Tibial nerve (tissue), 4 donors: ENCODE measurements at regions not wholly inside any gene's neighbourhood (a gene's known extent, or its start where the extent isn't known, plus 50 kb on each side); places are given as distances from the start of the nearest gene placed in this dataset.

Experiments
- DNase-seq, 2 donors: peaks; one replicate each; pipeline ENCODE4 v3.0.0-alpha.2; 2019; ENCODE audit warnings: low spot score in 2 of 2
- H3K27ac ChIP-seq, 4 donors: fragments of 200-600 bp; sonication (generic) in 3 of 4; one replicate each; pipeline ENCODE4 v1.5.1; 2017 to 2019; ENCODE audit warnings: mild to moderate bottlenecking in 1 of 4
- H3K27me3 ChIP-seq, 2 donors: fragments of 200-600 bp; sonication (generic) in 1 of 2; one replicate each; pipeline versions ENCODE4 v1.5.1 to v1.6.0; 2017 to 2019
- H3K36me3 ChIP-seq, 3 donors: fragments of 200-600 bp; sonication (generic); one replicate each; pipeline ENCODE4 v1.5.1; 2018 to 2019
- H3K4me1 ChIP-seq, 4 donors: fragments of 200-600 bp; sonication (generic) in 3 of 4; one replicate each; pipeline ENCODE4 v1.5.1; 2017 to 2019
- H3K4me3 ChIP-seq, 4 donors: fragments of 200-600 bp; sonication (generic) in 3 of 4; one replicate each; pipeline ENCODE4 v1.5.1; 2017 to 2019; ENCODE audit warnings: mild to moderate bottlenecking in 1 of 4, moderate library complexity in 1 of 4
- H3K9me3 ChIP-seq, 4 donors: fragments of 200-600 bp; sonication (generic) in 3 of 4; one replicate each; pipeline ENCODE4 v1.5.1; 2017 to 2019
- EP300 ChIP-seq, 2 donors: sonication (generic); formaldehyde crosslinking; IDR thresholded peaks; one replicate each; pipeline ENCODE4 v1.6.1; 2017; ENCODE audit warnings: antibody characterized with exemption in 2 of 2, mild to moderate bottlenecking in 1 of 2
- POLR2A ChIP-seq, 2 donors: fragments of 450-650 bp; IDR thresholded peaks; one replicate each; pipeline ENCODE4 v1.6.1; 2017; ENCODE audit warnings: antibody characterized with exemption in 2 of 2, mild to moderate bottlenecking in 2 of 2, moderate library complexity in 2 of 2
- WGBS, 2 donors: methylation state at CpG; one replicate each; pipeline ENCODE4 v1.1.5; 2018; 5-methylcytosine and 5-hydroxymethylcytosine counted together
- TF ChIP-seq, protein P1 (sequence below), 5 experiments: fragments of 200-600 bp in 3 of 5; fragments of 450-650 bp in 2 of 5; sonication (generic) in 3 of 5; IDR thresholded peaks; one replicate each; pipeline ENCODE4 v1.5.1; 2016 to 2019; ENCODE audit warnings: antibody characterized with exemption in 5 of 5, mild to moderate bottlenecking in 3 of 5, moderate library complexity in 2 of 5

GRCh38 chr1:190906206-190906725, 428.6 kb upstream of the BRINP3 start:
- no peaks in the 10 kb centered on the region for H3K4me1 ChIP-seq
- no peak for TF ChIP-seq POLR2A (IDR thresholded peaks at IDR 0.05)
- TF ChIP-seq EP300 (IDR thresholded peaks at IDR 0.05) = no peak
- TF ChIP-seq, protein P1, sequence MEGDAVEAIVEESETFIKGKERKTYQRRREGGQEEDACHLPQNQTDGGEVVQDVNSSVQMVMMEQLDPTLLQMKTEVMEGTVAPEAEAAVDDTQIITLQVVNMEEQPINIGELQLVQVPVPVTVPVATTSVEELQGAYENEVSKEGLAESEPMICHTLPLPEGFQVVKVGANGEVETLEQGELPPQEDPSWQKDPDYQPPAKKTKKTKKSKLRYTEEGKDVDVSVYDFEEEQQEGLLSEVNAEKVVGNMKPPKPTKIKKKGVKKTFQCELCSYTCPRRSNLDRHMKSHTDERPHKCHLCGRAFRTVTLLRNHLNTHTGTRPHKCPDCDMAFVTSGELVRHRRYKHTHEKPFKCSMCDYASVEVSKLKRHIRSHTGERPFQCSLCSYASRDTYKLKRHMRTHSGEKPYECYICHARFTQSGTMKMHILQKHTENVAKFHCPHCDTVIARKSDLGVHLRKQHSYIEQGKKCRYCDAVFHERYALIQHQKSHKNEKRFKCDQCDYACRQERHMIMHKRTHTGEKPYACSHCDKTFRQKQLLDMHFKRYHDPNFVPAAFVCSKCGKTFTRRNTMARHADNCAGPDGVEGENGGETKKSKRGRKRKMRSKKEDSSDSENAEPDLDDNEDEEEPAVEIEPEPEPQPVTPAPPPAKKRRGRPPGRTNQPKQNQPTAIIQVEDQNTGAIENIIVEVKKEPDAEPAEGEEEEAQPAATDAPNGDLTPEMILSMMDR (IDR thresholded peaks at IDR 0.05) = no peak
- no peak overlapping the region for H3K4me3 ChIP-seq
- 59 to 68% methylated on average over 1 of the region's 1 CpG for WGBS, 2 donors
- H3K9me3 ChIP-seq = no peaks in the 10 kb centered on the region
- no peak for DNase-seq
- no peaks in the 10 kb centered on the region for H3K36me3 ChIP-seq
- H3K27me3 ChIP-seq = no peaks in the 10 kb centered on the region
- no peak overlapping the region for H3K27ac ChIP-seq

GRCh38 chr1:190908246-190908645, 430.6 kb upstream of the BRINP3 start:
- Histone ChIP-seq H3K4me1 (no peaks in the 10 kb centered on the region), H3K27ac (no peak overlapping the region), H3K36me3 (no peaks in the 10 kb centered on the region), H3K9me3 (no peaks in the 10 kb centered on the region), H3K27me3 (no peaks in the 10 kb centered on the region), H3K4me3 (no peak overlapping the region)
- TF ChIP-seq, protein P1 (IDR thresholded peaks at IDR 0.05) = no peak
- TF ChIP-seq EP300 (IDR thresholded peaks at IDR 0.05) = no peak
- no peak for TF ChIP-seq POLR2A (IDR thresholded peaks at IDR 0.05)
- WGBS, 2 donors = 94 to 96% methylated on average over 1 of the region's 1 CpG
- no peak for DNase-seq

DNA sequence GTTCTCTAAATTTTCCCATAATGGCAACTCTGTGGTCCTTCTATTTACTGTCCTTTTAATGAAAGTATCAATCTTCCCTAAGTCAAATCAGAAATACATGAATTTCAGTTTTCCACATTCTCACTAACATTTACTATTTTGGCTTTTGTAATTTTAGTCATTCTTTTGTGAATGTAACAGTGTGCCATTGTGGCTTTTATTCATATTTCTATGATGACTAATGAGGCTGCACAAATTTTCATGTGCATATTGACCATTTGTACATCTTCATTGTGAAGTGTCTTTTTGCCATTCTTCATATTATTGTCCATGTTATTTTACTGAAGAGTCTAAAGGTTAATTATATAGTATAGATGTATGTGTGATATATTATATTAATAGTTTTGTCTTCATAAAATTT, 431.0 kb upstream of the BRINP3 start:
- Histone ChIP-seq H3K4me3 (no peak overlapping the region), H3K27me3 (no peaks in the 10 kb centered on the region), H3K27ac (no peak overlapping the region), H3K4me1 (no peaks in the 10 kb centered on the region), H3K9me3 (no peaks in the 10 kb centered on the region), H3K36me3 (no peaks in the 10 kb centered on the region)
- DNase-seq = no peak
- TF ChIP-seq, protein P1 (IDR thresholded peaks at IDR 0.05) = no peak
- TF ChIP-seq EP300 (IDR thresholded peaks at IDR 0.05) = no peak
- TF ChIP-seq POLR2A (IDR thresholded peaks at IDR 0.05) = no peak

DNA sequence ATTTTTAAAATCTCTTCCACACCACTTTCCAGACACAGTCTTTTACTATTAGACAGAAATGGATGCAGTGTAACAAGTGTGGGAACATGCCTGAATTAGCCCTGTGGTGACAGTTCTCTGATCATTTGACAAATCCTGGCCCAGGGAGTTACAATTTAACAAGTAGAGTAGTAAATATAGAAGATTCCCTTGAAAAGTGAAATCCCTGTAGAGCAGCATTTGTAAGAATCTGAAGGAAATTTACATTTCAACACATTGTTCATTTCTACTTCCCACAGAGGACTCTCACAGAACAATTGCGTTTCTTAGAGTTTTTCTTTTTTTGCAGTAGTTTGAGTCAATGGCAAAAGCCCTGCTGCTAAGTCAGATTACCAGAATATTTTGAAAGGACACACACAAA, 458.3 kb upstream of the BRINP3 start:
- no peaks in the 10 kb centered on the region for H3K9me3 ChIP-seq

GRCh38 chr1:190936337-190936736, 458.7 kb upstream of the BRINP3 start:
- no peaks in the 10 kb centered on the region for H3K4me1 ChIP-seq
- no peaks in the 10 kb centered on the region for H3K27me3 ChIP-seq
- no peak for TF ChIP-seq POLR2A (IDR thresholded peaks at IDR 0.05)
- TF ChIP-seq, protein P1 (IDR thresholded peaks at IDR 0.05) = no peak
- no peak for TF ChIP-seq EP300 (IDR thresholded peaks at IDR 0.05)
- no peak overlapping the region for H3K27ac ChIP-seq
- H3K36me3 ChIP-seq = no peaks in the 10 kb centered on the region
- H3K4me3 ChIP-seq = no peak overlapping the region
- no peaks in the 10 kb centered on the region for H3K9me3 ChIP-seq
- WGBS, 2 donors = 43 to 44% methylated on average over 1 of the region's 1 CpG
- no peak for DNase-seq

More for the DNA sequence above, 458.3 kb upstream of the BRINP3 start:
- no peak for TF ChIP-seq POLR2A (IDR thresholded peaks at IDR 0.05)
- TF ChIP-seq, protein P1 (IDR thresholded peaks at IDR 0.05) = no peak
- no peak for TF ChIP-seq EP300 (IDR thresholded peaks at IDR 0.05)
- no peak overlapping the region for H3K27ac ChIP-seq
- H3K4me3 ChIP-seq = no peak overlapping the region
- DNase-seq = no peak
- H3K27me3 ChIP-seq = no peaks in the 10 kb centered on the region
- WGBS, 2 donors = 21 to 29% methylated on average over 1 of the region's 1 CpG
- H3K4me1 ChIP-seq = no peaks in the 10 kb centered on the region
- H3K36me3 ChIP-seq = no peaks in the 10 kb centered on the region
